NCI-H2081 (cell line): ENCODE measurements at regions not wholly inside any gene's neighbourhood (a gene's known extent, or its start where the extent isn't known, plus 50 kb on each side); places are given as distances from the start of the nearest gene placed in this dataset.

Source experiments
- DNase-seq, 2 experiments: peaks; one replicate each; lab custom pipeline; 2025; lab: John Stamatoyannopoulos, UW

DNA sequence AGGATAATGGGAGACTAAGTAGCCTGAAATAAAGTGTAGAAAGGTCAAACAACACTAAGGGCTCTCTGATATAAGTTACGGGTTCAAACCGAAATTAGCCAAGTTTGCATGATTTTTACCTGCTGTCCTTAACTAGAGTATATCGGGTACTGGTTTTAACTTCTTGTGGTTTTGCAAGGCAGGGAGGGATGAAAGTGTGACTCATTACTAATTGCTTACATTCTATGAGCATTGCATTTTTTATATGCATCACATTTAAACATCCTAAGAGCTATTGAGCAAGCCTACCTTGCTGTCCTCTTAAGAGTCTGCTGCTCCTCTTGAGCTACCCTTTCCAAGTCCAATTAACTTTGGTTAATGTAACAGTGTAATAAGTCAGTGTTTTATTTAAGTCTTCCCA lies 415.4 kb downstream of the SLITRK5 start:
- DNase-seq, result no peak

DNA sequence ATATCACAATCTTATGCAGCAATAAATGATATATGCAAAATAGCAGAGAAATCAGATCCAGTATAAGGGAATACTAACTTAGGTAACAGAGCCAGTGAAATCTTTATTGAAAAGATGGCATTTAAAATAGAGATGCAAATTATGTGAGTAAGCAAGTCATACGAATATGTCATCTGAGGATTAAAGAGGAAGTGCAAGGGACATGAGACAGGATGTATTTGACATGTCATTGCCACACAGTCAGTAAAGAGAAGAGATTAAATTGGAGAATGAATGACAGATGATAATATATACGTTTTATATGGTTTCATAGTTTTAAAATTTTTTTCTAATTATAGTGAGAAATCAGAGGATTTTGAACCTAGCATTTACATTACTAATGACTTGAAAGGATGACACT lies 426.4 kb downstream of the SLITRK5 start:
- no peak for DNase-seq

DNA sequence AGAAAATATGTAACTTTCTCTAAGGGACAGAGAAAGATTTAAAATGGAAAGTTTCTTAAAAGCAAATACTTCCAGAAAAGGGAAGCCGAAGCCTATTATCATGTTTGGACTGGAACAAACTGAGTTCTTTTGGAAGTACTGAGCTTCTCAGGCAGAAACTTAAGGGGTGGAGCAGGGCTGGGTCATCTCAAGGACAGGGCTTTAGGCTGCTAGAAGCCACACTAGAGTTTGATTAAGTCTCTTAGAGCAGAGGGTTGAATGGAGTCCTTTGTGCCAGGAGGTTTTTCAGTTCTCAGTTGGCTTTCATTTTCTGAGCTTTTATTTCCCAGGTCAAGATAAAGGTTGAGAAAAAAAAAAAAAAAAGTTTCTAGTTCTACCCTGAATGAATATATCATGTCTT lies 432.7 kb downstream of the SLITRK5 start:
- no peak for DNase-seq

DNA sequence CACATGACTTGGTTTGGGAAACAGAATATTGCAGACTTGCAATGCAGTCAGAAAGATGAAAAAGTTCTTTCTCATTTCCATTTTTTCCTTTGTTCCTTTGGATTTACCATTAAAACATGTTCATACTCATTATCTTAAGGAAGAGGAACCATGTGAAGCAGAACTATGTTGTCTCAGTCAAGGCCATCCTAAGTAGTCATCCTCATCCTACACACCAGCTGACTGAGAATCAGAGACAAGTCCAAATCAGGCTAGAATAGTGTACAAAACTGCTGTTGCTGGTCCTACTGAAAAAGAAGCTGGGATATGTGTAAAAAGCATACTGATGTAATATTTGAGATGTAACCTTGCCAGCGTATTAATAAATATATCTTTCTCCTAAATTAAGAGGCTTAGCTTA lies 433.4 kb downstream of the SLITRK5 start:
- DNase-seq, result no peak

DNA sequence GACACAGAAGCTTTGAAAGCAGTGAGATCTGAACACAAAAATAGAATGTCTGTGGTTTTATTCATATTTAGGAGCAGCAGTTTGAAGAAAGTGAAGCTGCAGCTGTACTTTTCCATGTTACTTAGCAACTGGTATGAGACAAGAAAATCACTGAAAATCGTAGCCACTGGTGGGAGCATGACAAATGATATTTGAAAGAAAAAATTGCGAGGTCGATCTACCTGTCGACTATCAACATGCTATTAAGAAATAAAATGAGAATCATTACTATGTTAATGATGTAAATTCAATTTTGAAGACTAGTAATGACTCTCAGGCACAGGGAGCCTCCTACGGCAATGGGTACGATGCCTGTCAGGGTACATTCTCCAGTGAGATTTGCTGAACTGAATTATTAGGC lies 436.4 kb downstream of the SLITRK5 start:
- DNase-seq, result no peak

DNA sequence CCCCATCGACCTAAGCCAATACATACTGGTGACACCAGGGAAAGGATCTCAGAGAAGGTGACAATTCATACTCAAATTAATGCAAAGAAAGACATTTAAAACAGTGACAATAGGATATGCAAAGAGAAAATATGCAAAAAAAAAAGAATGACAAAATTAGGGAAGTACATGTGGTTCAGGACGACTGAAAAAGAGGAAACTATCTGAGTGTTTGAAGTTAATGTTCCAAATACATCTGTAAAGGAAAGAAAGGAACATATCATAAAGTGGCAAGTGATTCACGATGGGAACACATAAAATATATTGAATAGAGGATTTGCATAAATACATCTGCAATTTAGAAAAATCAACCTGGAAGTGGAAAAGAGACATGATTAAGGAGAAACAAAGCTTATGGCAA lies 441.4 kb downstream of the SLITRK5 start:
- DNase-seq, result no peak

DNA sequence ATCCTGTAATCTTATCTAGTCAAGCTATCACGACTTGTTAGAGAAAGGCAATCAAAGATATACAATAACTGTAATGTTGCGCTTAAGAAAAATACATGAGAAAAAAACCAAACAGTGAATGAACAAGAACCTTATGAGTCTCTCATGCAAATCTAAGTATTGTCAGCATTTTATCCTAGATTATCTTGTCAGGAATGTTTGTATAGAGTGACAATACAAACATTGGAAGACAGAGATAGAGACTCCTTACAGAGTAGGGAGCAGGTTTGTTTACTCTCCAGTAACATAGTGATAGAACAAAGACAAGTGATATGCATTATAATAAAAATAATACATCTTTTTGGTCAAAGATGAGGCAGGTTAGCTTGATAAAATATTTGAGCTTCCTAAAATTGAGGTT lies 444.8 kb downstream of the SLITRK5 start:
- DNase-seq, result no peak

DNA sequence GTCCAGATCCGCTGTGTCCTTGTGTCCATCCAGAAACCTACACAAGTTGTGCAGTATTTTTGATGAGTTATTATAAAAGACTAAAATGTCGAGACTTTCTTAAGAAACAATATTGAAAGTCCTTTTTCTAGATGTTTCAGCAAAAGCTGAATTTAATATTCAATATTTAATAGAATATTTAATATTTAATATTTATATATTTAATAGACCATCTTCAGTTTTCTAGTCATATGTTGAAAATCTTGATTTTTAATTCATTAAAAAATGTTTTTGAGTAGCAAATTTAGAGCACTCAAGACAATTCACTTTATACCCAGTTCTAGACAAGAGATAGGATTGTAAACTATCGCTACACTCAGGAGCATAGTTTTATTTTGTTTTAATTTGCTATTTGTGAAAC lies 447.8 kb downstream of the SLITRK5 start:
- DNase-seq, result no peak

DNA sequence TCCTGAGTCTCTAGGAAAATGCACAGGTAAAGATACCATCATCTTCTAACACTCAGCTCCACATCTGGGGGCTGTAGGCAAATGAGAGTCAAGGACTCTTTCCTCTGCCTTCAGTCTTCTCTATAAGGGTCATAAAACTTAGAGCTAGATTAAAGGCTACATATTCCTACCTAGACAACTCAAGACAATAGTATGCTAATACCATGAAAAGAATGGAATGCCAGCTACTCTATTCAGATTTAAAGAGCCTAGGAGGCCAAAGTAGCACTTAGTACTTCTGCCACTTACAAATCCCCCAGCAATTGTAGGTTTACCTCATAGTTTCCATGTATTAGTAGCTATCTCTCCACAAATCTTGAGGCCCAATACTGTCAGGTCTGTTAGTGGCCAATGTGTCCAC lies 453.0 kb downstream of the SLITRK5 start:
- no peak for DNase-seq

DNA sequence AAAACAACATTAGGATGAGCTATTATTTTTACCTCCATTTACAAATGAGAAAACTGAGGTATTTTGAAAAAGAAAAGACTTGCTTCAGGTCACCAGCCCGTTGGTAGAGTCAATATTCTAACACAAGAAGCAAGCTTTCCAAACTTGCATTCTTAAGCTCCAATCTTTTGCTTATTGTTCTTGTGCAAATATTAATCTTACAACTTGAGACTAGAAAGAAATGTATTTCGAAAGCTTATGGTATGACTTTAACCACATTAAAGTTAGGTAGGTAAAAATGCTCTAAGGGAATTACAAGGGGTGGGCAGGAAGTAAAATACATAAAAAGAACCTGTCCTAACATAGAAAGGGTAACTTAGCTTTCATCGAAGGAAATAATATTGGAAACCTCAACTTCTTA lies 453.9 kb downstream of the SLITRK5 start:
- DNase-seq, result no peak

DNA sequence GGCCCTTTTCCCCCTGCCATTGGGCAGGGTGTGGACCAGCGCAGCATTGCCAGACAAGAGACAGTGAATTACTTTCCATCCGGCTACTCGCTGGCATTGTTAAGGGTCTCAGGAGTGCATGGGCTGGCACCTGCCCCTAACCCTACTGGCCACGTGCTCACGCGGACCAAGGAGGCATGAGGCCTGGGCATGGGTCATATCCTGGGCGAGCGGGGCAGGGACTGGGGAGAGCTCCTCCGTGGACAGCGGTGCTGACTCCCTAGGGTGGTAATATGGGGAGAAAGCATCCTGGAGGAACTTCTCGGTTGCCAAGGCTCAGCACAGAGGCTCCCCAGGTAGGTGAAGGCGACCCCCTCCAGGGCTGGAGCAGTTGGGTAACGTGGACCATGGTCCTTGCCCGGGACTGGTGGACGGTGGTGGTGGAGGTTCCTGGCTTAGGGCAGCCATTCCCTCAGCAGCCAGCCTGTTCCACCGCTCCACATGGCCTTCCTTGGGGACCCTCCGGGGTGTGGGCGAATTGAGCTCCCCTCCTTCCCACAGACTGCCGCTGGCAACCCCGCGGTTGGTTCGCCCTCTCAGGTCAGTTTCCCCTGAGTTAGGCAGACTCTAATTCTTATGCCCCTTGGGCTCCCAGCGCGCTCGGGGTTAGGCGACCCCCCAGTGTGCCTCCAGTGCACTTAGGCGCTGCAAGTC lies 465.1 kb downstream of the SLITRK5 start:
- DNase-seq, result no peak

DNA sequence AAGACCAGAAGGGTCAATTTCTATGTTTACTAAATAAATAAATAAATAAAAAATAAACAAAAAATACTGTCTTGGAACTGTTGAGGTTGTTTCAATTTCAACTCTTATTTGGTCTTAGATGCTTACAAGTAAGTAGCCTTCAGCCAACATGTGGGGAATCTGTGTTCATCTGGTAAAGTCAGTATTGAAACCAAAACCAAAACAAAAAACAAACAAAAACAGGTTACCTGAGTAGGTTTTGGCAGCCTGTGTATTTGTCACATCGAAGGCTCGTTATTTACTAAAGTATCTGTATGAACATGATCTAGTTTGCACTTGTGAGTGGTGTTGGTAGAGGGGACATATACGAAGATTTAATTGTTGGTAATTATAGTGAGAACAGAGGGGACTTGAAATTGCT lies 471.5 kb downstream of the SLITRK5 start:
- no peak for DNase-seq

DNA sequence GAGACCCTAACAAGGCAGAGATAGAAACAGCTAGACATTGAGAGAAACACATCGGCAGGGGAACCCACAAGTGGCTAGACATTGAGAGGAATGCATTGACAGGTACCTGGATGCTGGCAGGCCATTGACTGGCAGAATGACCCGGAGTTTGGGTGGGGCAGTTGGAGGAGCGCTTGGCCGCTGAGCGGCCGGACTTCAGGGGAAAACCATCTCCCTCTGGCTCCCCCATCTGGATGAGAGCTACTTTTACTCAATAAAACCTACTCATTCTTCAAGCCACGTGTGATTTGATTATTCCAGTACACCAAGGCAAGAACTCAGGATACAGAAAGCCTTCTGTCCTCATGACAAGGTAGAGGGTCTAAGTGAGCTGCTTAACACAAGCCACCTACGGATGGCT lies 473.4 kb downstream of the SLITRK5 start:
- no peak for DNase-seq

DNA sequence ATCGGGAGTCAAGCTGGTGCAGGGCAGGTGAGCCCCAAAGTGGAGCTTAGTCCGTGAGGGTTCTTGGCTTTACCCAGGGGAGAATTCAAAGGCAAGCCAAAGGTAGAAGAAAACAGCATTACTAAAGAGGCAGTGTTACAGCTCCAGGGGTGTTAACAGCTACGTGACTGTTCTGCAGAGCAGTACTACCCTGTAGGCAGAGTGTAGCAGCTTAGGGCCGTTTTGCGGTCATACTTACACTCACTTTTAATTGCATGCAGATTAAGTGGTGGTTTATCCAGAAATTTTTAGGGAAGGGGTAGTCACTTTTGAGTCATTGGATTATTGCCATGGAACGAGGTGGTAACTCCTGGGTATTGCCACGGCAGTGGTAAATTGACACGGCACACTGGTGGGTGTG lies 482.2 kb downstream of the SLITRK5 start:
- no peak for DNase-seq

DNA sequence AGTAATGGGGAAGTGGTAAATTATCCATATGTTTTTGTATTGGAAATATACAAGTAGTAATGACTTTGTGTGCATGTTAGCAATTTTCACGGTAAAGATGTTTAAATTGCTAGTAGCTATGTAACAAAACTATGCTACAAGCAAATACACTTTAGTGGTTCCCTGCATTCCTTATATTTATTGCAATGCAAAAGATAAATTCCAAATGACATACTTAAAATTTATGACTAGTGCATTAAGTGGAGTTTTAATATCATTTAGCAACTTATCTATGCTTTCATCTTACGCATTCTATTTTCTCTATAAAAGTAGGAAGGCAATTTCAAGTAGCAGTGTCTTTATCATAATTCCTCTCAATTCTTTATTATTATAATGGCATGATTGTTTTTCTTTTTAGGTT lies 482.8 kb downstream of the SLITRK5 start:
- no peak for DNase-seq

DNA sequence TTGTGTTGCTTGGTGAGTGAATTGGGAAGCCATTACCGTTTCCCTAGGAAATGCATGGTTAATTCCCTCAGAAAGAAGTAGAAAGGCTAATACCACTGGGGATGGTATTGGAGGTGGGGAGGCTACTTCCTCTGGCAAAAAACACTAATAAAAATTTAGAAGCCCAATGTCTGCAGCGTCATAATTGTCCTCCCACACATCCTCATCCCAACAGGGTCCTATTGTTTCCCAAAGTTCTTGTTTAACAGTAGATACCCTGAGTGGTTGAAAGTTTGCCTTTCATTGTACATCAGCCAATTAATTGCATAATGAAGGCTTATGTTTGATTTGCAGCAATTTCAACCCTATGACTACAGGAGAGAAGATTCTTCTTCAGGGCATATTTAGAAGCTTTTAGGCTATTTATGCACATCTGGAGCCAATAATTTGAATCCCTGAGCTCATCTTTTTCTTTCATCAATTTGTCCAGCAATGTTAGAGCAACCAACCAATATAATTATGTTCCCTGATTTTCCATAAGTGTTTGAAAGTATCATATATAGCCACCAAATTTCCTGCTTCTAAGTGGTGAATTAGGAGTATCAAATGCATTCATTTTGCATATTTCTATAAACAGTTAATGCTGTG lies 491.0 kb downstream of the SLITRK5 start:
- no peak for DNase-seq

DNA sequence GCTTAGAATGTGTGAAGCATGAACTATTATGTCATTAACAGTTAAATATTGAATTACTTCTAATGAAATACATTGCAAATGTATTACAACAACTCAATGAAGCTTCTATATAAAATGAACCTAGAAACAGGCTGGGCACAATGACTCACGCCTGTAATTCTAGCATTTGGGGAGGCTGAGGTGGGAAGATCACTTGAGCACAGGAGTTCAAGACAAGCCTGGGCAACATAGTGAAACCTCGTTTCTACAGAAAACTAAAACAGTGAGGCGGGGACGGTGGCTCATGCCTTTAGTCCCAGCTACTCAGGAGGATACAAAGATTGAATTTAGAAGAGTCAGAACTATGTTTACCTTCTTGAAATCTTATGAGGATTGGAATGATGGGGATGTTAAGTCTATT lies 505.1 kb downstream of the SLITRK5 start:
- DNase-seq, result no peak

DNA sequence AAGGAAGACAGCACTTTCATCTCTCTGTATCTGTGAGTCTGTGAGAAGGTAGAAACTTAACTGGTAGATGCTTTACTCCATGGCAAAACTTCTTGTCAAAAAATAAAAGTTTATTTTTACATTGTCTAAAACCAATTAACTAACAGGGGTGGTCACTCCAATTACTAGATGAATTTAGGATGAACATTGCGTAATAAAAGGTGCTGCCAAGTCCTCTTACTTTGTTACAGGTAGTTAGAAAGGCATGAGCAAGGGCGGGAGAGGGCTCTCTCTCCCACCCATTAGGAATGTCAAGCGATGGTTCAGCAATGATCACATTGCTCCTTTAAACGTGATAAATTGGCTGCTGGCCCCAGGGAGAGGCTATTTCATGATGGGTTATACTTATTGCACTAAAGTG lies 512.3 kb downstream of the SLITRK5 start:
- no peak for DNase-seq

DNA sequence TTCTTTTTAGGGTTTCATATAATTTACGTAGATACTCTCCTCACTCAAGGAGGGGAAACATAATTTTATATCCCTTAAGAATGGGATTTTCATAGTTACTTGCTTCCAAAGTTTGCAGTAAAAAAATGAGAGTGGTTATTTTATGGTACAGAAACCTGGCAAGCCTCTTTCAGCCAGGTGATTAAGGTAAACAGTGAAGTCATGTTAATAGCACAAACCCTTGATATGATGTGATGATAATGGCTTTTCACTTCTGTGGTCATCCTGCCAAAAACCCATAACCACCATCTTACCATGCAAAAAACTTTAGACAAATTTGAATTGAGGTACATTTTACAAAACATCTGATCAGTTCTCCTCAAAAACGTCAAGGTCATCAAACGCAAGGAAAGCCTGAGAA lies 517.8 kb downstream of the SLITRK5 start:
- no peak for DNase-seq

DNA sequence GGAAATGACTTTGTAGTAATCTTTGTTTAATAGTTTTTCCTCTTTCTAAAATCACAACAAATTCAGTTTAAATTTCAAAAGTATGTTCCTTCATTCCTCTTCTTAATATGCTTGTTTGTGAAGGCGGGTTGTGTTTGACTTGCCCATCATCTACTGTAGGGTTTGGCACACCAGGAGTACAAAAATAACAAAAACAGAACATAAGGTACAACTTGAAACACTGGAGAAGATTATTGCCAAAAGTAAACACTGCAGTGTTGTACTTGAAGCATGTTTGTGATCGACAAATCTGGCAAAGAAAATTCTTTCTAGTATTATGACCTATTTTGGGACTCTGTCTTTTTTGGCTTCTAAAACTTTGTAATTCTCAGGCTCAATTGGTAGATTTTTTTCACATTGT lies 518.6 kb downstream of the SLITRK5 start:
- no peak for DNase-seq

DNA sequence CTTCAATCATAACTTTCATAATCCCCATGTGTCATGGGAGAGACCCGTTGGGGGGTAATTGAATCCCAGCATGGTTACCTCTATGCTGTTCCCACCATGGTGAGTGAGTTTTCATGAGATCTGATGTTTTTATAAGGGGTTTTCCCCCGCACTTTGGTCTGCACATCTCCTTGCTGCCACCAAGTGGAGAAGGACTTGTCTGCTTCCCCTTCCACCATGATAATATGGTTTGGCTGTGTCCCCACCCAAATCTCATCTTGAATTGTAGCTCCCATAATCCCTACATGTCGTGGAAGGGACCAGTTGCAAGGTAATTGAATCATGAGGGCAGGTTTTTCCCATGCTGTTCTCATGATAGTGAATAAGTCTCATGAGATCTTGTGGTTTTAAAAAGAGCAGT lies 524.9 kb downstream of the SLITRK5 start:
- DNase-seq, result no peak

DNA sequence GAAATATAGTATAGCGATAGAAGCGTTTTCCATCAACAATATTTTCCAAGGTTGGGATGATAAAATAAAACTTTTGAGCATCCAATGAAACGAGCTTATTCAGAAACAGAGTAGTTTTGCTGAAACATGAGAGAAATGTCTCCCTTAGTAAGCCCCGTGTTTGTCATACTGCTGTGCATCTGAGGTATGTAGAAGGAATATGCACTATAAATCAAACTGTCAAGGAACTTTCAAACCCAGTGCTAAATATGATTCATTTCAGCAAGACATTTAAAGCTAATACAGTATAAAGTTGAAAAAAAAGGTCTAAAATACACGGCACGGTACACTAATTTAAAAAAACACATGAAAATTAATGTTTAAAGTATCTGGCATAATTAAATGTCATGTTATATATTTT lies 546.2 kb downstream of the SLITRK5 start:
- no peak for DNase-seq

DNA sequence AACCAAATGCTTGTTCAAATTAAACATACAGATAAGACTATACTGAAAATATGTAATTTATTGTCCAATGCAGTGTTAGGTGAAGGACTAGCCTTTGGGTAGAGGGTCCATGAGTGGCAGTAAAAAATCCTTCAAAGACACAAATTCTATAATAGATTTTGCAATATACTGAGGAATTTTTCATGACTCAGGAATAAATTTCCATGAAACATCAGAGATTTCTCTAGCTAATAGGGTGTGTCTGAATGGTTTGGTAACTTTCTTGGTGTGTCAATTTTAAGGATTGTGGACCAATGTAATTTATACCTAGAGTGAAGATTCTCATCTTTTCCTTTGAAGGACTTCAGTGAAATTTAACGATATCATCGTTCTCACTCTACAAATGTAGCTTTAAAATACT lies 546.7 kb downstream of the SLITRK5 start:
- DNase-seq, result no peak

DNA sequence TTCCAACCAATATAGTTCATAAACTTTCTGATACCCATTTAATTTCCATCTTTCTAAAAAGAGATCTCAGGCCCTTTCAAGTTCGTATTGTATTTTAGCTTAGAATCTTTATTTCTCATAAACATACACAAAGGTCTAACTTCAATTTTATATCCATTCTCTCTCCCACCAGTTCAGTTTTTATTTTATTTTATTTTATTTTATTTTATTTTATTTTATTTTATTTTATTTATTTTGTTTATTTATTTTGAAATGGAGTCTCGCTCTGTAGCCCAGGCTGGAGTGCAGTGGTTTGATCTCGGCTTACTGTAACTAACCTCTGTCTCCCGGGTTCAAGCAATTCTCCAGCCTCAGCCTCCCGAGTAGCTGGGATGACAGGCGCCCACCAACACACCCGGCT lies 552.8 kb downstream of the SLITRK5 start:
- DNase-seq, result no peak
